Skin of body (tissue), 2 donors: ENCODE measurements at regions not wholly inside any gene's neighbourhood (a gene's known extent, or its start where the extent isn't known, plus 50 kb on each side); places are given as distances from the start of the nearest gene placed in this dataset. TPM values are rescaled to one million over a fixed set of nuclear protein-coding genes. Genes with fewer than 3 reads are reported as not detected.
"Not testable (repeated sequence)": the region's sequence is repeated elsewhere in the genome, so short reads cannot be mapped to it uniquely, and the experiment has no call there.

Experiments used
- DNase-seq: peaks from one replicate; lab custom pipeline; 2025; lab: John Stamatoyannopoulos, UW
- small RNA-seq: library from RNA; depleted of rRNA; stranded (forward); fragments of <200 nt; gene quantifications from one replicate; pipeline ENCODE3, GENCODE V24; 2014; ENCODE audit warnings: low replicate concordance

GRCh38 chr11:3444420-3444744, 65.4 kb upstream of the ZNF195 start:
- not testable (repeated sequence) for DNase-seq

DNA sequence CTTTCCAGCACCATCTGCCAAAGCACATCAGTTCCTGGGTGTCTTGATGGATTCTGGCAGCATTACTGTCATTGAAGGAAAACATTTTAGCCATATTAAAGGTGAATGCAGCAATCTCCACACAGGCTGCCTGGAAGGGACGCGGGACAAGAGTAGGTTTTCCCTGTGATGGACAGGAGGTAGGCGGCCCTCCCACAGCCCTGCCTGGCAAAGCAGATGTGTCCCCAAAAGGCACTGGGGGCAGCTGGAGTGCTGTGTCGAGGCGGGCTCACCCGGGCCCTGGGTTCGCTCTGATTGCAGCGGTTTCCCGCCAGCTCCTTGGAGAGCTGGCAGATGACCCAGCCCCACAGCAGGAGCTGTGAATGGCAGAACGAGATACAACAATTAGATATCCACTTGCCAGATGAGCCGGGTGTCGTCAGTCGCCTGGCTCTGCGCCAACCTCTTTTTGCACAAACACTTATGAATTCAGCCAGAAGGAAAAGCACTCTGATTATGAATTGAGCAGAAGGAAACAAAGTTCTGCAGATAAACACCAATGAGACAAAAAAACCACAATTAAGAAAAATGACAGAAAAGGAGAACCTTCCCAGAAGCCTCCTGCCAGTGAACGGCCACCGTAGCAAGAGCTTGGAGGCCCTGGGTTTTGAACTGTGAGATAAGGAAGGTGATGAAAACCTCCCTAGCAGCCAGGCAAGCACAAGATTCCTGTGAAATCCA, 64.9 kb upstream of the ZNF195 start:
- DNase-seq, result not testable (repeated sequence)

DNA sequence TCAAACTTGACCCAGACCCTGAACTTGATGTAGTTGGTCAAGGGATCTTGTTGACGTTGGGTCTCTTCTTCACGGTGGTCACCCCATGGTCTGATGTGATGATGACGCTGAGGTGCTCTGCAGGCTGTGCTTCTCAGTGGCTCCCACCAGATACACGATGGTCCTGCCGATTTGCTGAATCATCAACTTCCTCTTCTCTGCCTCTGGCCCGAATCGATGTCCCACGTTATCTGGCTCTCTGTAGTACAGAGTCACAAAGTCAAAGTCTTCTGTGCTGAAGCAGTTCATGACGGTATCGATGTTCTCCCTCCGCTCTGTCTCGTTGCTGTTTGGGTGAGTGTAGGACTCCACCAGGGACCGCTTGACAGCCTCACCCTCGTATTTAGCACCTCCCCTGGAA, 58.5 kb upstream of the ZNF195 start:
- not testable (repeated sequence) for DNase-seq

GRCh38 chr11:3434976-3435375, 56.0 kb upstream of the ZNF195 start:
- no peak for DNase-seq

- DNase-seq, result not testable (repeated sequence)
These were observed 50.2 kb upstream of the ZNF195 start for GRCh38 chr11:3429191-3429590.

Small RNAs in the stretch of these regions (small RNA-seq; reads per million reads assigned to genes)
- gene SNRPCP5, result not detected
